HG02588 (cell line): ENCODE measurements at regions not wholly inside any gene's neighbourhood (a gene's known extent, or its start where the extent isn't known, plus 50 kb on each side); places are given as distances from the start of the nearest gene placed in this dataset.
"Not testable (repeated sequence)": the region's sequence is repeated elsewhere in the genome, so short reads cannot be mapped to it uniquely, and the experiment has no call there.

Experiments used
- ATAC-seq: cut with Tn5 transposase; IDR thresholded peaks from one replicate; pipeline ENCODE4 v1.9.1; 2021; ENCODE audit warnings: mild to moderate bottlenecking, moderate library complexity; ENCODE audit not compliant: unreplicated experiment

DNA sequence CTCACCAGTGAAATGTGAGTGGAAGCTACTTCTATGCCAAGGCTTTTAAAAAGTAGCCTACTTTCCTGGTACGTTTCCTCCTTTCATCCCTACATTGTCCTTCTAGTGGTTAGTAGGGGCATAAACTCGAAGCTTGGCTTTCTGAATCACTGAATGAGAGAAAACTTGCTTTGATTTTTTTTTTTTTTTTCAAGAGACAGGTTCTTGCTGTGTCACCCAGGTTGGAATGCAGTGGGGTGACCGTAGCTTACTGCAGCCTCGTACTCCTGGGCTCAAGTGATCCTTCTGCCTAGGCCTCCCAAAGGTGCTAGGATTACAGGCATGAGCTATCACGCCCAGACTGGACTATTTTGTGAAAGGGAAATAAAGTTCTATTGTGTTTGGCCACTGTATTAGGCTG, 89.1 kb upstream of the IGFBP7 start:
- no peak for ATAC-seq

- no peak for ATAC-seq
These were observed 85.4 kb upstream of the IGFBP7 start for GRCh38 chr4:57195622-57196021.

- no peak for ATAC-seq
These were observed 84.0 kb upstream of the IGFBP7 start for GRCh38 chr4:57194068-57194611.

DNA sequence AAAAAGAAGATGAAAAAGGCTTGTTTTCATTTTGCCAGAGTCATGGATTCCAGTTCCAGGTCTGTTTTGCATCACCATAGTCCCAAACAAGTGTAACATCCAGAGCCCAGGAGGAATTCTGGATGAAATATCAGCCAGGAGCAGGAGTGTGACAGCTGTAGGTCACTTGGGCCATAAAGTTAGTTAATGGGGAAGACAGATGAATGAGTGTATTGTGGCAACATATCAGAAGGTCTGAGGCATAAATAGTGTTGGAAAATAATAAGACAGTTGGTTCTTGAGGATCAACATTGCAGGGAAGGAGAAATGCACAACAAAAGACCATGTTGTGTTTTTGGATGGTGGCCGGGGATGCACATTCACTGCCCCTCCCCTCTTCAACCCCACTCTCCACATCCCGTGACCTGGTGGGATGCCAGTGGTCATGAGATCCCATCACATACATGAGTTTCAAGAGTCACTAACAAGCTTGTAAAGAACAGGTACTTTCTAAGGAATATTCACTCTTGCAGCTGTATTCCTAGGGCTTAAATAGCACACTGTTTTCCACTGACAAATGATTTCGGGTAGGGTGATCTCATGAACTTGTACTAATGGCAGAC, 83.1 kb upstream of the IGFBP7 start:
- no peak for ATAC-seq

DNA sequence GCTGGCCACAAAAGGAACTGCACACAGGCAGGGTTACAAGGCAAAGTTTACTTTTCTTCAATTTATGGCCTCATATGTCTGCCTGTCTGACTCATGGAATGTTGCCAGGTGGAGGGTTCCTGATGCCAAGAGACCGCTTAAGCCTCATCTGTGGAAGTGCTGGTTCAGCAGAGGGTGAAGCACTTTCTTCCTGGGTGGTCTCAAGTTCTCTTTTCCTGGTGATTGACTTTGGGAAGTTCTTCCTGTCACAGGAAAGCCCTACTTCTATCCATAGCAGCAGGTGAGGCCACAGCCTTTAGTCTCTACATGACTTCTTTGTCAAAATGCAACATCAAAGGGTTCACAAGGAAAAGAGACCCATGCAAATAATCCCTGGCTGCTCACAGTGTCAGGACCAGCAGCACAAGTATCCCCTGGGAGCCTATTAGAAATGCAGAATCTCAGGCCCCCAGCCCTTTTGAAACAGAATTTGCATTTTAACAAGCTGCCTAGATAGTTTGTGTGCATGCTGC, 81.4 kb upstream of the IGFBP7 start:
- ATAC-seq, result no peak

DNA sequence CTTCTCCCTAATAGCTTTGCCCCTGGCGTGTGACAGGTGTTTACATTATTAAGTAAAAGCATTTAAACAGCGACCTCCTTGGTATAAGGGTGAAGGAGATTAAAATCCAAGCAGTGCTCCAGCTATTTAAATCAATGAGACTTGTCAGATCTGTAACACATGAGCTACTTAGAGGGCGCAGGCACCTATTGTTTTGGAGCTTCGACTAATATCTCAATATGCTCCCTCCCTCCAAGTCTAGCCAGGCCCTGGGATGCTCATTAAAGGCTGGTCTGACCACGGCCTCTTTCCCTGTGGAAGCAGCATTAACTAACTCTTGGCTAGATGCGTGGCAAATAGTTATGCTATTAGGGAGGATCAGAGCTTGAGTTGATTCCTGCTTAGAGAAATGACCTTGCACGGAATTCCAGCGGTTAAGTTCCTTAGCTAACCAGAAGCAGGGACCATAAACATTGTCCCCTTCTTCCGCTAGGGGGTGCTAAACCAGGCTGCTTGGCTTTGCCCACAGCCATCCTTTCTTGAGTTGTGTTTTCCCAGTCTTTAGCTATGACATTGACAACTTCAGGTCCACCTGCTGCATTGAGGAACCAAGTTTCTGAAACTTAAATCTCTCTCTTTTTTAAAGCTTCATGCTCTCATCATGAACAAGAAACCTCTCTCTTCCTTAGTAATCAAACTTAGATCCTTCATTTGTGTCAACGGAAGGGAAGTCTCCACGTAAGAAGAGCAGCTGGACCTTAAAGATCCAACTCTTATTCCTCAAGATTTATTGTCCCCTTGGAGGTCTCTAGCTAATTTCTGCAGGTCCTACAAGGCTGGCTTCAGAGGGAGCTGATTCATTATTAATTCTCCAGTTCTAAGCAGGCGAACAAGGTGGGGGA, 80.7 kb upstream of the IGFBP7 start:
- ATAC-seq, result peak; percentile 60

DNA sequence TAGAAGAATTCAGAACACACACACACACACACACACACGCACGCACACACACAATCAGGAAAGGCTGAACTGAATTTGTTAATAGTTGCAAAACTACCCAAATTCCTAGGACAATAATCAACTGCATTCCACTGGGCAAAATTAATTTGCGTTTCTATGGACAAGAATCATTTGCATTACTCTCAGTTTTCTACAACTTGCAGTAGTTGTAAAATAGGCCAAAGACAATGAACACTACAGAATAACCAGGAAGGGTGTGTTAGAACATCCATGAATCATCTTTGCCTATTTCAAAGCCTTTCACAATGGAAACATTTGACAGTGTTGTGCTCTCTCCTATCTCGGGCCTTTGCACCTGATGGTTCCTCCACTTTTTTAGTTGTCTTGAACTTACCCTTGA, 77.1 kb upstream of the IGFBP7 start:
- no peak for ATAC-seq

GRCh38 chr4:57184378-57185029, 74.3 kb upstream of the IGFBP7 start:
- no peak for ATAC-seq

GRCh38 chr4:57182132-57182874, 72.1 kb upstream of the IGFBP7 start:
- no peak for ATAC-seq

DNA sequence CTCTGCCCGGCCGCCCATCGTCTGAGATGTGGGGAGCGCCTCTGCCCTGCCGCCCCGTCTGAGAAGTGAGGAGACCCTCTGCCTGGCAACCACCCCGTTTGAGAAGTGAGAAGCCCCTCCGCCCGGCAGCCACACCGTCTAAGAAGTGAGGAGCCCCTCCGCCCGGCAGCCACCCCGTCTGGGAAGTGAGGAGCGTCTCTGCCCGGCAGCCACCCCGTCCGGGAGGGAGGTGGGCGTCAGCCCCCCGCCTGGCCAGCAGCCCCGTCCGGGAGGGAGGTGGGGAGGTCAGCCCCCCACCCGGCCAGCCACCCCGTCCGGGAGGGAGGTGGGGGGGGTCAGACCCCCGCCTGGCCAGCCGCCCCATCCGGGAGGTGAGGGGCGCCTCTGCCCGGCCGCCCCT, 63.0 kb upstream of the IGFBP7 start:
- ATAC-seq, result not testable (repeated sequence)

DNA sequence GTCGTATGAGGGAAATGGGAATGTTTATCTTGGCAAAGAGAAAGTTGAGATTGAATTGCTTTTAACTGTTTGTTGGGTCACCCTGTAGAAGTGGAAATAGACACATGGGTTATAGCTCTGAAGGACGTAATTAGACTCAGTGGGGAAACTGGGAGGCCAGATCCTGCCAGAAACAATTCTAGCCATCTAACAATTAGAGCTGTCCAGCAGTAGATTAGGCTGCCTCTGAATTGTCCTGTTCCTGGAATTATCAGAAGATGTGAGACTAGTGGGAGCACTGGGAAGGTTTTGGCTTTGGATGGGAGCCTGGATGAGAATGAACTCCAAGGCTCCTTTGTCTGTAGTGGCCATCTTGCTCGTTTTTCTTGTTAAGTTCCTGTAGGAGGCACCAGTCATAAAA, 61.9 kb upstream of the IGFBP7 start:
- ATAC-seq, result no peak

DNA sequence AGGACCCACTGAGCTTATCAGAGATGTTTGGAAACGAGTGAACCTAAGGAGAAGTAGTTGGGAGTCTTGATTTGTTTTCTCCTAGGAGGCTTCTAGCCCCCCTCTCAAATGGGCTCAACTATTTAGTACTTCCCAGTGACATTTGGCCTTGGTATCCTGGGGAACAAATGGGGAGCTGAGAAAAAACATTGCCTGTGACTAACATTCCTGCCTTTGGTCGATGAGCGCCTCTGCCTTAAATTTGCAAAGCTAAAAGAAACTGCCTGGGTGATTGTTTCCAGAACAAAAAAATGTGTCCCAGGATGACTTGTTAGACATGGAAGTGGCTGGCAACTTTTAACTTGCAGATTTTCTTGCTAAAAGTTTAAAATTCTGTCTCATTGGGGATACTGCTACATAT, 58.8 kb upstream of the IGFBP7 start:
- no peak for ATAC-seq

GRCh38 chr4:57163530-57164459, 53.6 kb upstream of the IGFBP7 start:
- ATAC-seq, result peak; percentile 98

DNA sequence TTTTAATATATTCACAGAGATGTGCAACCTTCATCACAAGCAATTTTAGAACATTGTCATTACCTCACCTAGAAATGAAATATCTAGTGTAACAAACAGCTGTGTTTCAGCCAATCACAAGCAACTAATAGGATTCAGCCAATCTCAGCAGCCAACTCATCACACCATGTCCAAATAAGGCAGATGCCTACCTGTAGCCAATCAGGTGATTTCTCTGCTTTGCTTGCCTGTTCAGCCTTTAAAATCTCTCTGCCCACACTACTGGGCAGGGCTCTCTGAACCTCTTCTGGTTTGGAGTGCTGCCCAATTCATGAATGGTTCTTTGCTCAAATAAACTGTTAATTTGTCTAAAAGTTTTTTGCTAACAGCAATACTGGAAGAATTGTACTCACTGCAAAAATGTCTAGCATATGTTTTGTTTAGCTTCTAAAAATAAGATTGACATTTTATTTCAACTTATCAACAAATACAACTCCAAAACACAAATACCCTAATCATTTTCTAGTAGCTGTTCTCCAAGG, 52.4 kb upstream of the IGFBP7 start:
- no peak for ATAC-seq
